HUES48 (cell line): ENCODE measurements at regions not wholly inside any gene's neighbourhood (a gene's known extent, or its start where the extent isn't known, plus 50 kb on each side); places are given as distances from the start of the nearest gene placed in this dataset.
"Not testable (repeated sequence)": the region's sequence is repeated elsewhere in the genome, so short reads cannot be mapped to it uniquely, and the experiment has no call there.

ENCODE experiments used
- H3K27ac ChIP-seq: one replicate; pipeline ENCODE4 v1.7.0; 2013; ENCODE audit warnings: low read depth, low read length, inconsistent platforms
- H3K27me3 ChIP-seq: 2 replicates; pipeline ENCODE4 v1.6.1; 2013; ENCODE audit warnings: mild to moderate bottlenecking, low read length; ENCODE audit not compliant: control insufficient read depth, insufficient read depth
- H3K36me3 ChIP-seq: 2 replicates; pipeline ENCODE4 v1.6.1; 2013; ENCODE audit warnings: low read length; ENCODE audit not compliant: control insufficient read depth, insufficient read depth
- H3K4me1 ChIP-seq: 2 replicates; pipeline ENCODE4 v1.6.1; 2013; ENCODE audit warnings: mild to moderate bottlenecking, low read length; ENCODE audit not compliant: control insufficient read depth, insufficient read depth
- H3K4me3 ChIP-seq: 2 replicates; pipeline ENCODE4 v1.5.1; 2013; ENCODE audit warnings: mild to moderate bottlenecking, low read depth, low read length
- H3K9ac ChIP-seq: 2 replicates; pipeline ENCODE4 v1.6.1; 2013; ENCODE audit warnings: mild to moderate bottlenecking, low read depth, low read length, moderate library complexity
- H3K9me3 ChIP-seq: 2 replicates; pipeline ENCODE4 v1.6.1; 2013; ENCODE audit warnings: low read length; ENCODE audit not compliant: control insufficient read depth, insufficient read depth

GRCh38 chr6:3962291-3963280 is 113.4 kb downstream of the FAM50B start:
- Histone ChIP-seq H3K4me1 (no peaks in the 10 kb centered on the region), H3K4me3 (no peak overlapping the region), H3K36me3 (no peaks in the 10 kb centered on the region), H3K27me3 (no peaks in the 10 kb centered on the region), H3K9me3 (no peaks in the 10 kb centered on the region), H3K9ac (no peak overlapping the region), H3K27ac (no peak overlapping the region)

GRCh38 chr6:3963426-3963825 is 114.3 kb downstream of the FAM50B start:
- H3K4me3 ChIP-seq = no peak overlapping the region
- no peak overlapping the region for H3K9ac ChIP-seq
- H3K9me3 ChIP-seq = no peaks in the 10 kb centered on the region
- no peaks in the 10 kb centered on the region for H3K27me3 ChIP-seq
- H3K27ac ChIP-seq = no peak overlapping the region
- no peaks in the 10 kb centered on the region for H3K36me3 ChIP-seq
- no peaks in the 10 kb centered on the region for H3K4me1 ChIP-seq

GRCh38 chr6:3965071-3965718 is 113.7 kb downstream of the FAM217A start:
- no peak overlapping the region for H3K9ac ChIP-seq
- H3K9me3 ChIP-seq = no peaks in the 10 kb centered on the region
- H3K4me1 ChIP-seq = no peaks in the 10 kb centered on the region
- no peak overlapping the region for H3K4me3 ChIP-seq
- no peak overlapping the region for H3K27ac ChIP-seq
- no peaks in the 10 kb centered on the region for H3K36me3 ChIP-seq
- H3K27me3 ChIP-seq = no peaks in the 10 kb centered on the region

- Histone ChIP-seq H3K36me3 (no peaks in the 10 kb centered on the region), H3K27me3 (no peaks in the 10 kb centered on the region), H3K4me3 (no peak overlapping the region), H3K9me3 (no peaks in the 10 kb centered on the region), H3K9ac (no peak overlapping the region), H3K27ac (no peak overlapping the region), H3K4me1 (no peaks in the 10 kb centered on the region)
Observed at GRCh38 chr6:3966426-3966825, 112.5 kb downstream of the FAM217A start.

GRCh38 chr6:3970097-3970496 is 108.8 kb downstream of the FAM217A start:
- Histone ChIP-seq H3K27me3 (no peaks in the 10 kb centered on the region), H3K27ac (no peak overlapping the region), H3K36me3 (no peaks in the 10 kb centered on the region), H3K4me3 (no peak overlapping the region), H3K9me3 (no peaks in the 10 kb centered on the region), H3K4me1 (no peaks in the 10 kb centered on the region), H3K9ac (no peak overlapping the region)

- not testable (repeated sequence) for H3K27ac ChIP-seq, H3K27me3 ChIP-seq, H3K9me3 ChIP-seq, H3K36me3 ChIP-seq, H3K4me3 ChIP-seq, H3K4me1 ChIP-seq, H3K9ac ChIP-seq
Observed at GRCh38 chr6:3973152-3973551, 105.8 kb downstream of the FAM217A start.

- Histone ChIP-seq H3K27me3 (no peaks in the 10 kb centered on the region), H3K4me3 (no peak overlapping the region), H3K4me1 (peaks cover 3% of the 10 kb centered on the region; the same call in 1 of the 2 replicates), H3K36me3 (no peaks in the 10 kb centered on the region), H3K9ac (no peak overlapping the region), H3K27ac (no peak overlapping the region), H3K9me3 (no peaks in the 10 kb centered on the region)
Observed at GRCh38 chr6:3977875-3978711, 100.8 kb downstream of the FAM217A start.

GRCh38 chr6:3978966-3979365 is 100.0 kb downstream of the FAM217A start:
- H3K27ac ChIP-seq, H3K9me3 ChIP-seq, H3K4me1 ChIP-seq, H3K36me3 ChIP-seq, H3K27me3 ChIP-seq, H3K4me3 ChIP-seq, H3K9ac ChIP-seq: not testable (repeated sequence)

- Histone ChIP-seq H3K27ac (no peak overlapping the region), H3K9me3 (no peaks in the 10 kb centered on the region), H3K4me3 (no peak overlapping the region), H3K9ac (no peak overlapping the region), H3K36me3 (no peaks in the 10 kb centered on the region), H3K27me3 (no peaks in the 10 kb centered on the region), H3K4me1 (peaks cover 17% of the 10 kb centered on the region)
Observed at GRCh38 chr6:3981917-3982316, 97.0 kb downstream of the FAM217A start.

GRCh38 chr6:3983778-3984177 is 95.2 kb downstream of the FAM217A start:
- Histone ChIP-seq H3K36me3 (no peaks in the 10 kb centered on the region), H3K27me3 (no peaks in the 10 kb centered on the region), H3K9ac (no peak overlapping the region), H3K27ac (no peak overlapping the region), H3K9me3 (no peaks in the 10 kb centered on the region), H3K4me1 (peaks cover 24% of the 10 kb centered on the region), H3K4me3 (no peak overlapping the region; the same call in 1 of the 2 replicates)
